ENCODE measurements at regions not wholly inside any gene's neighbourhood (a gene's known extent, or its start where the extent isn't known, plus 50 kb on each side); places are given as distances from the start of the nearest gene placed in this dataset.
"Not testable (repeated sequence)": the region's sequence is repeated elsewhere in the genome, so short reads cannot be mapped to it uniquely, and the experiment has no call there.

DNA sequence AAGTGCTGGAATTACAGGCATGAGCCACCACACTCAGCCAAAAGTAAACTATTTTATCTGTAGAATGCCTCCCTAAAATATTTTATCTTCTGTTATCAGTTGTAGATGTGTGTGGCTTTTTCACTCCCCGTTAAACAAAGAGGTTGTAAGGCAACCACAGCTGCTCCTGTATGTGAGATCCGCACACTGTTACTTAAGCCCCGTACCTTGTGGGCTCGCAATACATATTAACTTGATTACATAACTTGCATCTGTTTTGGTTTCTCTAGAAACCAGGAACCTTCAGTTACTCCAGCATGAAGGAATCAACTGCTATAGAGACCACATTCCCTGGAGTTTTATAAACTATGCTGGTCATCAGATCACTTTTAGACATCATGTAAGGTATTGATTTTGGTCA, 420.1 kb upstream of the SLC35B3 start:
- DNase-seq, result no peak

- no peak for DNase-seq
Observed at GRCh38 chr6:8852332-8852731, 417.0 kb upstream of the SLC35B3 start.

GRCh38 chr6:8846680-8847079, 411.3 kb upstream of the SLC35B3 start:
- DNase-seq, result not testable (repeated sequence)

- DNase-seq, result peak; percentile 14
Observed at GRCh38 chr6:8845690-8846089, 410.3 kb upstream of the SLC35B3 start.

DNA sequence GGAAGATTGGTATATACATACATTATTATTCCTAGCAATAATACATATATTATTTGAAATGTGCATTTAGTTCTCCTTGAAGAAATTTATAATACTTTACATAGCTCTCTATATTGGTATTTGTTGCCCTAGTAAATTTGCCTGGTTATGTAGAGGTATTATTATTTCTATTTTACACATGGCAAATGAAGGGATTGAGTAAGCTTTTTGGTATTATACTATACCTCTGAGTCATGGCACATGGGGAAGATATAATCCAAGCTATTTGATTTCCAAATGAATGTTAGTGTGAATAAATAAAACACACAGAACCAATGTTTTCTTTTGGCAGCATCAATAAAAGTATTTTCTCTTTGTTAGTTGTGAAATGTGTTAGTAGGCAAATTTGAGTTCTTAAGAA, 409.6 kb upstream of the SLC35B3 start:
- DNase-seq, result no peak

- DNase-seq, result no peak
Observed at GRCh38 chr6:8839626-8840025, 404.3 kb upstream of the SLC35B3 start.

DNA sequence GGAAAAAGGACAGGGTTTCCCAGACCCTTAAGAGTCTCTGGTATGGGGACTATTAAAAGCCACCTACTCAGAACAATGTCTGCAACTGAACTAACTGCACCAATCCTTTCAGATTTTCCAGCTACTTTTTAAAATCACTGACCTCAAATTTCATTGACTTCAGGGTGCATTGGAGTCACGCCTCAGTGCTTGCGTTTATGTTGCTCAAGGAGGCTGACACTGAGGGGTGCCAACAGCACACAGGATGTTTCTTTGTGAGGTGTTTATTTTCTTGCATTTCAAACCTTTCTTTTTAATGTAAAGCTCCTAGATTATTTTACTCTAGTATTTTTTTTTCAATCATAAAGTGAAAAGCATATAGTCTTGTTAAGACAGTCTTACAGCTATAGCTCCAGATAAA, 402.0 kb upstream of the SLC35B3 start:
- no peak for DNase-seq

DNA sequence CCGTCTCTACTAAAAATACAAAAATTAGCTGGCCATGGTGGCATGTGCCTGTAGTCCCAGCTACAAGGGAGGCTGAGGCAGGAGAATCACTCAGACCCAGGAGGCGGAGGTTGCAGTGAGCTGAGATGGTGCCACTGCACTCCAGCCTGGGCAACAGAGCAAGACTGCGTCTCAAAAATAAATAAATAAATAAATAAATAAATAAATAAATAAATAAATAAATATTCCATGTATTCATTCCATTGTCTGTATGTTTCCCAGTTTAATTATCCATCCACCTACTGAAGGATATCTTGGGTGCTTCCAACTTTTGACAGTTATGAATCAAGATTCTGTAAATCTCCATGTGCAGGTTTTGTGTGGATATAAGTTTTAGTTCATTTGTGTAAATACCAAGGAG, 397.4 kb upstream of the SLC35B3 start:
- not testable (repeated sequence) for DNase-seq

DNA sequence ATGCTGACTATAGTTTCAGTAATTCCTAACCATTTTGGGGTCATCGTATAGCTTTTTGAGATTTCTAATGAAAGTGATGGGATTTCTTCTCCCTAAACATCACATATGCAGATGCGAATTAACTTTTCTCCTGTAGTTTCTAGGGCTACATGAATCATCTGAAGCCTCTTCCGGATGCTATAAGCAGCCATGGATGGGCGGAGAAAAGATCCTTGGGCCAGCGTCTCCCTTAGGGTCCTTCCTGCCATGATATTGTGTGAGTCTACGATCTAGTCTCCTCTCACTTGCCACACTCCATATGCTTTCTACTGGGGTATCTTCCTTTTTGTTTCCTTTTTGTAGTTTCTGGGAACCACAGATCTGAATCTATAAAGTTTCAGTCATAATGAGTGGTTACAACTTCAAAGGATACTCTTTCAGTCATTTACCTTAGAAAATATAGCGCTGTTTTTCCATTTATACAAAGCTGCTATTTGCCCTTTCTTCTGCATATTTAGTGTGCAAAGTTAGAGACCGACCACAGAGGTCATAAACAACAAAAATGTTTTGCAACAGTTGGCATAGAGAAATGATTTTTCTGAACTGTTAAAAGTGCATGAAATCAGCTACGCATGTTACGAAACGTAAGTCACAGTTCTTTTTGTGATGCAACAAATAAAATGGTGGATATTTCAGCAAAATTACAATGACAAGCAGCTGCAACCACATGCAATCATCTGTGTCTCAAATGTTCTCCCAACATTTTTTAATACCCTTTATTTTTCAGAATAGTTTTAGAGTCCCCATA, 396.2 kb upstream of the SLC35B3 start:
- DNase-seq, result no peak

DNA sequence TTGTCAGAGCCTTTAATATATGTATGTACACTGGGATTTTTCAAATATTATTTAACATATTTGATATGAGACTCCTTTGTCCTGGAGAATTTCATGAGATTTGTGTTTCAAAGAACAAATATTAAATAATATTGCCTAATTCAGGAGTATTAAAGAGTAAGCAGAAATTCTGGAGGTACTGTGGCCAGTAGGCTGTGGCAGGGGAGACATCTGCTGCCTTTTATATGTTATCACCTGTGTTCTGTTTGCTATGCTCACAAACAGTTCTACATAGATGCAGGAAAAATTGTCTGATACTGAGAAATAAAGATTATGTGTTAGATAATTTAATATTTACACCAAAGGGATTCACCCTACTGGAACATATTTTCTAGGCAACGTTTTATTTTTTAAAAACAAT, 395.4 kb upstream of the SLC35B3 start:
- no peak for DNase-seq

- no peak for DNase-seq
Observed at GRCh38 chr6:8829796-8830195, 394.5 kb upstream of the SLC35B3 start.

- DNase-seq, result no peak
Observed at GRCh38 chr6:8829296-8829695, 394.0 kb upstream of the SLC35B3 start.

DNA sequence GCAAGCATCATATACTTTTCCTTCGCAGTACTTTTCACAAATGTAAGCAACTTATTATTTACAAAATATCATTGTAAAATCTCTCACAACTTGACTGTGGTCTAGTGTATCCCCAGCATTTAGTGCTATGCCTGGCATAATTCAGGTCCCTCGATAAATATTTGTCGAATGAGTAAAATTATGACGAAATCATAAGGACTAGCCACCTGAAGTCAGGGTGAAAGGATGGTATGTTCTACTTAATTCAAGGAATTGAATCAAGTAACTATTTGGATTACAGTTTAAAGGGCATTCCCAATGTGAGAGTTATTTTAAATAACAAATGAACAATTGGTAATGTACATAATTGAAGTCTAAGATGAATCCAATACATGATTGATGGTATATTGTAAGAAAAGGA, 393.0 kb upstream of the SLC35B3 start:
- DNase-seq, result no peak

GRCh38 chr6:8825726-8826125, 390.4 kb upstream of the SLC35B3 start:
- DNase-seq, result peak; percentile 1

GRCh38 chr6:8821981-8822381, 386.6 kb upstream of the SLC35B3 start:
- DNase-seq, result peak; percentile 16

DNA sequence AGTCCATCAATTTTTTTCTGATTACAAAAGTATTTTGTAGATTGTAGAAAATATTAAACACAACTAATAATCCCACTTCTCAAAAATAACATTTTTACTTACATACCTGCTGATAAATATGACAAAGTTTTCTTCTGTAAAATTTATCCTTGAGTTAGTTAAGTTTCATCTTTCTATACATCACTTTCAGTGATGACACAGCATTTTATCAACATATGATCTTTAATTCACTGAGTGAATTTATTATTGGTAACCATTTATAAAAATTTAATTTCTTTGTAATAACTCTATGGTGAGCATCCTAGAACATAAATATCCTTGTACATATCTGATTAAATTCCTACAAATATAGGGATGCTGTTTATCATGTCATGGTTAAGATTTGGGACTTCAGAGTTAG, 385.0 kb upstream of the SLC35B3 start:
- DNase-seq, result no peak

- no peak for DNase-seq
Observed at GRCh38 chr6:8819446-8819845, 384.1 kb upstream of the SLC35B3 start.

DNA sequence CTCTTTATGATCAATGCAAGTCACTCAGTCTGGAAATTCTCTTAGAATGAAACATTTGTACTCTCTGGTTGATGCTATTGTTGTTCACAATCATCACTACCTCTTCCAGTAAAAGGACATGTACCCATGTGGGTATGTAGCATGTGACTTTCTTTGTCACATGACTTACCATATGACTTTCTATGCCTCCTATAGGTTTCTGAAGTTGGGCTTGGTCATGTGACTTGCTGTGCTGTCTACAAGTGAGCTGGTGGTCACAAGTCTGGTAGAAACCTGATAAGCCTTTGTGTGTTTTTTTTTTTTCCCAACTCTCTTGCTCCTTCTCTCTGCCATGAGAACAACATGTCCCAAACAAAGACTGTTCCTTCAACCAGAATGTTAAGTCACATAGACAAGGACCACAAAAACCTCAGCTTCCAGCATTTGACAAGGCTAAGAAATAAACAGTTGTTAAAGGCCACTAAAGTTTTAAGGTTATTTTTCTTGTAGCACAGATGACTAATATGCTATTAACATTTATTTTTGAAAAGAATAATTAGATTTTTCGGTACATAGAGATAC, 379.2 kb upstream of the SLC35B3 start:
- DNase-seq, result no peak

GRCh38 chr6:8810325-8810724, 375.0 kb upstream of the SLC35B3 start:
- DNase-seq, result no peak

- DNase-seq, result no peak
Observed at GRCh38 chr6:8809662-8810061, 374.3 kb upstream of the SLC35B3 start.

- DNase-seq, result no peak
Observed at GRCh38 chr6:8803181-8803760, 367.9 kb upstream of the SLC35B3 start.

GRCh38 chr6:8802397-8802796, 367.1 kb upstream of the SLC35B3 start:
- DNase-seq, result not testable (repeated sequence)

GRCh38 chr6:8794420-8794819, 359.1 kb upstream of the SLC35B3 start:
- DNase-seq, result no peak

DNA sequence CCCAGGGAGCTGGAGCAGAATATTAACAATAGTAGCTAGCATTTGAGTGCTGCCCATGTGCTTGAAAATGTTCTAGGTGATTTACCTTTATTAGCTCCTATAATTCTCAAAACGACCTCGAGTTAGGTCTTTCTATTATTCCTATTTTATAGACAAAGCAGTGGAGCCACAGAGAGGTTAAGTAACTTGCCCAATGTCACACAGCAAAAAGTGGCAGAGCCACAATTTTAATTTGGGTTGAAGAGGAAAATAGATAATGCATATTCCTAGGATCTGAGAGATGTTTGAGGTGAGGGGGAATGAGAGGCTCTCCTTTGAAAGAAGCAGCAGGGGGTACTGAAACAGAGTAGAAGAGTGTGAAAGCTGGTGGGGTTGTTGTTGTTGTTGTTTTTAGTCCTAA, 354.5 kb upstream of the SLC35B3 start:
- no peak for DNase-seq
